ENCODE measurements at regions not wholly inside any gene's neighbourhood (a gene's known extent, or its start where the extent isn't known, plus 50 kb on each side); places are given as distances from the start of the nearest gene placed in this dataset.

DNA sequence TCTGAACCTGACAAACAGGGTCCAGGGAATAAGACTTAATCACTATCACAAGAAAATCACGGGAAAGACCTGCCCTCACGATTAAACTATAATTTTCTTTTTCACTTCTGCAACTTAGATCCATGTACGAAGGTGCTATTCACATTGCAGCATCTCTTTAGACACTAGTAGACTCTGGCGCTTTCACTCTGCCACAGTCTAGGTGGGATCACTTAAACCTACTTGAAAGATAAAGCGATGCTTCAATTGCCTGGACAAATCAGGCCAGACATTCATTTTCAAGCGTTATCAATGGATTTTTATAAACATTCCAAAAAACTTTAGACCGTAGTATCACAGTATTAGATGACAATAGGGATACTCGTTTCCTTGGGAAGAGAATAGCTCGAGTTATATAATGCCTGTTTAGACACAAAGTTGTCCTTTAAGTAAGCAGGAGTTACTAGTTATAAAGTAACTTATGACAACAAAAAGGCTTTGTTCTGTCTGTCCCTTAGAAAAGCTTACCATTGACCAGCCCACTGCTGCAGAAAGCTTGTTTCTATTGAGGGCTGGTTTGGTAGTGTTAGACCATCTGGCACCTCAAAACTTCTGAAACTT lies 367.3 kb downstream of the UTRN start (continued):
- TF ChIP-seq, protein P1, sequence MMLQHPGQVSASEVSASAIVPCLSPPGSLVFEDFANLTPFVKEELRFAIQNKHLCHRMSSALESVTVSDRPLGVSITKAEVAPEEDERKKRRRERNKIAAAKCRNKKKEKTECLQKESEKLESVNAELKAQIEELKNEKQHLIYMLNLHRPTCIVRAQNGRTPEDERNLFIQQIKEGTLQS (CRISPR knock-in tag; IDR thresholded peaks at IDR 0.05), result no peak
- TF ChIP-seq SOX6 (IDR thresholded peaks at IDR 0.05) (no peak), SOX6 (CRISPR knock-in tag; IDR thresholded peaks at IDR 0.05) (peak; percentile 99), NAIF1 (CRISPR knock-in tag; IDR thresholded peaks at IDR 0.05; ENCODE audit: borderline replicate concordance) (no peak), ZNF660 (CRISPR knock-in tag; IDR thresholded peaks at IDR 0.05; ENCODE audit: borderline replicate concordance, low read depth) (no peak), IRF2 (CRISPR knock-in tag; IDR thresholded peaks at IDR 0.05) (no peak; the same call in 1 of the 2 replicates), JDP2 (CRISPR knock-in tag; IDR thresholded peaks at IDR 0.05; ENCODE audit: borderline replicate concordance) (no peak), ERF (CRISPR knock-in tag; IDR thresholded peaks at IDR 0.05) (no peak; the same call in 1 of the 2 replicates), ZNF776 (CRISPR knock-in tag; IDR thresholded peaks at IDR 0.05) (no peak), REPIN1 (CRISPR knock-in tag; IDR thresholded peaks at IDR 0.05; ENCODE audit: borderline replicate concordance, low read depth) (0 out of 2 replicates have a peak, but pooled peaks have one; percentile 15), NCOR1 (IDR thresholded peaks at IDR 0.05; ENCODE audit: borderline replicate concordance, low read length) (peak; percentile 46; the same call in 1 of the 2 replicates), ZNF619 (CRISPR knock-in tag; IDR thresholded peaks at IDR 0.05) (no peak), PRMT3 (CRISPR knock-in tag; IDR thresholded peaks at IDR 0.05; ENCODE audit: borderline replicate concordance, low read depth) (no peak), MEIS1 (CRISPR knock-in tag; IDR thresholded peaks at IDR 0.05; ENCODE audit: borderline replicate concordance) (no peak), ZNF720 (CRISPR knock-in tag; IDR thresholded peaks at IDR 0.05) (no peak), CC2D1A (CRISPR knock-in tag; IDR thresholded peaks at IDR 0.05) (no peak), MBNL3 (CRISPR knock-in tag; conservative IDR thresholded peaks at IDR 0.05) (no peak), ZNF563 (CRISPR knock-in tag; IDR thresholded peaks at IDR 0.05) (no peak), KAT8 (CRISPR knock-in tag; IDR thresholded peaks at IDR 0.05) (peak; percentile 67; the same call in 1 of the 2 replicates), SATB2 (CRISPR knock-in tag; IDR thresholded peaks at IDR 0.05) (no peak), YY1 (IDR thresholded peaks at IDR 0.05; ENCODE audit: insufficient read depth, insufficient replicate concordance, low read depth, low read length) (no peak), SNAPC2 (CRISPR knock-in tag; IDR thresholded peaks at IDR 0.05) (no peak), HDAC2 (CRISPR knock-in tag; IDR thresholded peaks at IDR 0.05) (0 out of 2 replicates have a peak, but pooled peaks have one; percentile 51), ZSCAN25 (CRISPR knock-in tag; IDR thresholded peaks at IDR 0.05) (no peak)
- TF ChIP-seq, protein P2, sequence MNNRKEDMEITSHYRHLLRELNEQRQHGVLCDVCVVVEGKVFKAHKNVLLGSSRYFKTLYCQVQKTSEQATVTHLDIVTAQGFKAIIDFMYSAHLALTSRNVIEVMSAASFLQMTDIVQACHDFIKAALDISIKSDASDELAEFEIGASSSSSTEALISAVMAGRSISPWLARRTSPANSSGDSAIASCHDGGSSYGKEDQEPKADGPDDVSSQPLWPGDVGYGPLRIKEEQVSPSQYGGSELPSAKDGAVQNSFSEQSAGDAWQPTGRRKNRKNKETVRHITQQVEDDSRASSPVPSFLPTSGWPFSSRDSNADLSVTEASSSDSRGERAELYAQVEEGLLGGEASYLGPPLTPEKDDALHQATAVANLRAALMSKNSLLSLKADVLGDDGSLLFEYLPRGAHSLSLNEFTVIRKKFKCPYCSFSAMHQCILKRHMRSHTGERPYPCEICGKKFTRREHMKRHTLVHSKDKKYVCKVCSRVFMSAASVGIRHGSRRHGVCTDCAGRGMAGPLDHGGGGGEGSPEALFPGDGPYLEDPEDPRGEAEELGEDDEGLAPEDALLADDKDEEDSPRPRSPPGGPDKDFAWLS (CRISPR knock-in tag; IDR thresholded peaks at IDR 0.05; ENCODE audit: borderline replicate concordance), result no peak
- TF ChIP-seq, protein P3, sequence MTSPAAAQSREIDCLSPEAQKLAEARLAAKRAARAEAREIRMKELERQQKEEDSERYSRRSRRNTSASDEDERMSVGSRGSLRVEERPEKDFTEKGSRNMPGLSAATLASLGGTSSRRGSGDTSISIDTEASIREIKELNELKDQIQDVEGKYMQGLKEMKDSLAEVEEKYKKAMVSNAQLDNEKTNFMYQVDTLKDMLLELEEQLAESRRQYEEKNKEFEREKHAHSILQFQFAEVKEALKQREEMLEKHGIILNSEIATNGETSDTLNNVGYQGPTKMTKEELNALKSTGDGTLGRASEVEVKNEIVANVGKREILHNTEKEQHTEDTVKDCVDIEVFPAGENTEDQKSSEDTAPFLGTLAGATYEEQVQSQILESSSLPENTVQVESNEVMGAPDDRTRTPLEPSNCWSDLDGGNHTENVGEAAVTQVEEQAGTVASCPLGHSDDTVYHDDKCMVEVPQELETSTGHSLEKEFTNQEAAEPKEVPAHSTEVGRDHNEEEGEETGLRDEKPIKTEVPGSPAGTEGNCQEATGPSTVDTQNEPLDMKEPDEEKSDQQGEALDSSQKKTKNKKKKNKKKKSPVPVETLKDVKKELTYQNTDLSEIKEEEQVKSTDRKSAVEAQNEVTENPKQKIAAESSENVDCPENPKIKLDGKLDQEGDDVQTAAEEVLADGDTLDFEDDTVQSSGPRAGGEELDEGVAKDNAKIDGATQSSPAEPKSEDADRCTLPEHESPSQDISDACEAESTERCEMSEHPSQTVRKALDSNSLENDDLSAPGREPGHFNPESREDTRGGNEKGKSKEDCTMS (CRISPR knock-in tag; conservative IDR thresholded peaks at IDR 0.05), result no peak
- TF ChIP-seq, protein P4, sequence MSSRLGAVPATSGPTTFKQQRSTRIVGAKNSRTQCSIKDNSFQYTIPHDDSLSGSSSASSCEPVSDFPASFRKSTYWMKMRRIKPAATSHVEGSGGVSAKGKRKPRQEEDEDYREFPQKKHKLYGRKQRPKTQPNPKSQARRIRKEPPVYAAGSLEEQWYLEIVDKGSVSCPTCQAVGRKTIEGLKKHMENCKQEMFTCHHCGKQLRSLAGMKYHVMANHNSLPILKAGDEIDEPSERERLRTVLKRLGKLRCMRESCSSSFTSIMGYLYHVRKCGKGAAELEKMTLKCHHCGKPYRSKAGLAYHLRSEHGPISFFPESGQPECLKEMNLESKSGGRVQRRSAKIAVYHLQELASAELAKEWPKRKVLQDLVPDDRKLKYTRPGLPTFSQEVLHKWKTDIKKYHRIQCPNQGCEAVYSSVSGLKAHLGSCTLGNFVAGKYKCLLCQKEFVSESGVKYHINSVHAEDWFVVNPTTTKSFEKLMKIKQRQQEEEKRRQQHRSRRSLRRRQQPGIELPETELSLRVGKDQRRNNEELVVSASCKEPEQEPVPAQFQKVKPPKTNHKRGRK (CRISPR knock-in tag; IDR thresholded peaks at IDR 0.05), result no peak

Measured in HepG2 (cell line).